ENCODE measurements at regions not wholly inside any gene's neighbourhood (a gene's known extent, or its start where the extent isn't known, plus 50 kb on each side); places are given as distances from the start of the nearest gene placed in this dataset.
"Not testable (repeated sequence)": the region's sequence is repeated elsewhere in the genome, so short reads cannot be mapped to it uniquely, and the experiment has no call there.

DNA sequence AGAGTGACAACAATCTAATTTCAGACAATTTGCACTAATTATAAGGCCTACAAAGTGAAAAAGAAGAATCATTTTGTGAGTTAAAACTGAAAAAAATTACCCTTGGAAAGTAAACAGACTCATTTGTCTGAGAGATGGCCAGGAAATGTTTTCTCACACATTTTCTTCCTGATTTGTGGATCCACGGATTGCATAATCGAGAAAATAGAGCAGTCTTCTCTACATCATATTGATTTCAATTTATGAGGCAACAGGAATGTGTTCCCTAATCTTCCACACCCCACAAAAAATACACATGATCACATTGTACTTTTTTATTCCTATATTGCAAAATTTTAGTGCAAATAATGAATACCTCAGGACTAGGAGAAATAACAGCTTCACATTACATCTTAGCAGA is 160.8 kb downstream of the CCER1 start:
- no TSS peak for BruUV-seq (replicated peaks)
- POLR2A ChIA-PET = no interaction called here
- H3K9me3 ChIP-seq (replicated peaks; ENCODE audit: control insufficient read depth, insufficient read depth, low read length) = no peaks in the 10 kb centered on the region
- dilution Hi-C loops (cut with MboI; ENCODE audit: extremely low pct_ligation_motif_present, low sequenced_read_pairs) (no loop called here), intact Hi-C loops (cut with micrococcal nuclease) (no loop called here)
- no peaks in the 10 kb centered on the region for H3K79me2 ChIP-seq (ENCODE audit: control insufficient read depth, insufficient read depth, low read length)
- no peak overlapping the region for H2AFZ ChIP-seq (ENCODE audit: low read depth, low read length)
- H3K36me3 ChIP-seq (ENCODE audit: control insufficient read depth in 2 of 2, extremely low read depth in 1 of 2, insufficient read depth in 2 of 2, low read length in 2 of 2) = no peaks in the 10 kb centered on the region
- H3K4me2 ChIP-seq (ENCODE audit: insufficient read depth, low read length) = no peak overlapping the region
- CTCF ChIA-PET = interaction anchor here (1.0 kb wide), 1 partner anchor 39 kb away, joined by 3 read pairs; no protein-coding TSS in a partner anchor
- FAIRE-seq = no peak
- H3K4me3 ChIP-seq (replicated peaks in 1 of 3; ENCODE audit: insufficient read depth in 1 of 3, low read depth in 1 of 3, low read length in 3 of 3) = no peak overlapping the region
- no peaks in the 10 kb centered on the region for H3K9me1 ChIP-seq (replicated peaks; ENCODE audit: control insufficient read depth, extremely low read depth, insufficient read depth, low read length)
- no peaks in the 10 kb centered on the region for H3K4me1 ChIP-seq (ENCODE audit: control insufficient read depth, extremely low read depth, insufficient read depth, low read length)
- H4K20me1 ChIP-seq (replicated peaks; ENCODE audit: control insufficient read depth, extremely low read depth, insufficient read depth, low read length) = no peaks in the 10 kb centered on the region
- no peak overlapping the region for H3K27ac ChIP-seq (ENCODE audit: insufficient read depth, low read depth, low read length)
- TF ChIP-seq, protein P1, sequence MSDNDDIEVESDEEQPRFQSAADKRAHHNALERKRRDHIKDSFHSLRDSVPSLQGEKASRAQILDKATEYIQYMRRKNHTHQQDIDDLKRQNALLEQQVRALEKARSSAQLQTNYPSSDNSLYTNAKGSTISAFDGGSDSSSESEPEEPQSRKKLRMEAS (IDR thresholded peaks at IDR 0.05; ENCODE audit: insufficient read depth, insufficient read length) = no peak
- no peak for TF ChIP-seq EZH2 (IDR thresholded peaks at IDR 0.05; ENCODE audit: borderline replicate concordance, low read depth, low read length, severe bottlenecking)
- no peak for TF ChIP-seq MYC (IDR thresholded peaks at IDR 0.05; ENCODE audit: low read depth, low read length)
- no peak for TF ChIP-seq POLR2AphosphoS5 (IDR thresholded peaks at IDR 0.05; ENCODE audit: insufficient read depth, low read depth, low read length)
- no peak for TF ChIP-seq JUN (IDR thresholded peaks at IDR 0.05; ENCODE audit: borderline replicate concordance, insufficient read depth, insufficient read length, low read depth)
- TF ChIP-seq FOS (IDR thresholded peaks at IDR 0.05; ENCODE audit: borderline replicate concordance, insufficient read depth, low read length) = no peak
- TF ChIP-seq GATA2 (IDR thresholded peaks at IDR 0.05; ENCODE audit: insufficient read depth, insufficient read length, low read depth, low read length) = no peak
- no peak for TF ChIP-seq POLR2A (IDR thresholded peaks at IDR 0.05; ENCODE audit: low read depth, low read length)
- no peak for TF ChIP-seq CTCF (IDR thresholded peaks at IDR 0.05; ENCODE audit: extremely low read depth in 1 of 2, insufficient read depth in 1 of 2, low read depth in 1 of 2, low read length in 2 of 2)
- no peak for DNase-seq (ENCODE audit: low read depth, low spot score)
- H3K27me3 ChIP-seq (ENCODE audit: control insufficient read depth in 2 of 2, insufficient read depth in 2 of 2, low read length in 2 of 2) = no peaks in the 10 kb centered on the region
- no peak overlapping the region for H3K9ac ChIP-seq (replicated peaks; ENCODE audit: extremely low read depth, insufficient read depth, low read length)

- H3K4me3 ChIP-seq (replicated peaks in 1 of 3; ENCODE audit: insufficient read depth in 1 of 3, low read depth in 1 of 3, low read length in 3 of 3); H3K79me2 ChIP-seq (ENCODE audit: control insufficient read depth, insufficient read depth, low read length); H3K9ac ChIP-seq (replicated peaks; ENCODE audit: extremely low read depth, insufficient read depth, low read length); H3K4me1 ChIP-seq (ENCODE audit: control insufficient read depth, extremely low read depth, insufficient read depth, low read length); FAIRE-seq; H3K36me3 ChIP-seq (ENCODE audit: control insufficient read depth in 2 of 2, extremely low read depth in 1 of 2, insufficient read depth in 2 of 2, low read length in 2 of 2); H3K27ac ChIP-seq (ENCODE audit: insufficient read depth, low read depth, low read length); H3K4me2 ChIP-seq (ENCODE audit: insufficient read depth, low read length); H3K9me1 ChIP-seq (replicated peaks; ENCODE audit: control insufficient read depth, extremely low read depth, insufficient read depth, low read length); H4K20me1 ChIP-seq (replicated peaks; ENCODE audit: control insufficient read depth, extremely low read depth, insufficient read depth, low read length); CTCF ChIA-PET; BruUV-seq (replicated peaks); POLR2A ChIA-PET; intact Hi-C loops (cut with micrococcal nuclease); dilution Hi-C loops (cut with MboI; ENCODE audit: extremely low pct_ligation_motif_present, low sequenced_read_pairs); H3K27me3 ChIP-seq (ENCODE audit: control insufficient read depth in 2 of 2, insufficient read depth in 2 of 2, low read length in 2 of 2); H3K9me3 ChIP-seq (replicated peaks; ENCODE audit: control insufficient read depth, insufficient read depth, low read length); DNase-seq (ENCODE audit: low read depth, low spot score); H2AFZ ChIP-seq (ENCODE audit: low read depth, low read length): not testable (repeated sequence)
These were observed 162.3 kb downstream of the CCER1 start for GRCh38 chr12:90792718-90793117.
